Epithelial cell of esophagus (primary cell): ENCODE measurements at regions not wholly inside any gene's neighbourhood (a gene's known extent, or its start where the extent isn't known, plus 50 kb on each side); places are given as distances from the start of the nearest gene placed in this dataset.
A peak's percentile ranks its signal among the peaks of the same experiment; 100 is the strongest.

Experiments used
- DNase-seq: peaks from one replicate; pipeline ENCODE4 v3.0.0; 2010; ENCODE audit warnings: low read depth
- H3K4me3 ChIP-seq: 2 replicates; pipeline ENCODE4 v1.5.1; 2011; ENCODE audit warnings: mild to moderate bottlenecking, low read length, control low read depth
- TF ChIP-seq, protein P1 (sequence below): IDR thresholded peaks from 2 replicates; pipeline ENCODE4 v1.5.1; 2011; ENCODE audit warnings: low read depth, mild to moderate bottlenecking, low read length, control low read depth, inconsistent platforms; ENCODE audit not compliant: insufficient read depth; ENCODE audit errors: missing control alignments

DNA sequence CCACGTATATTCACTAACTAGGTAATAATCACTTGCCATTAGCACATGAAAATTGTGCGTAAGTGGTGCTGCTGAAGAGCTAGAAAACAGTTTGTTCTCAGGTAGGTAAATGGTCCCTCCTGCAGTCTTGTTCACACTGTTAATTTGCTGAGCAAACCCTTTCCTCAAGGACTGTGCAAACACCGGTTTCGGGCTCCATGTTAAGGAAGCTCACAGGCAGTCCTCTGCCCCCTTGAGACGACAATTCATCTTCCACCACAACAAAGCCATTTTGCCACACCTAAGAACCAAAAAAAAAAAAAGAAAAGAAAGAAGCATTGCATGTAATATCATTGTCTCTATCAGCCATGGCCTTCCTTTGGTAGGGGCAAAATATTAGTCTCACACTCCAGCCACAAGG lies 193.9 kb downstream of the BCL11A start:
- DNase-seq, result no peak
- TF ChIP-seq, protein P1, sequence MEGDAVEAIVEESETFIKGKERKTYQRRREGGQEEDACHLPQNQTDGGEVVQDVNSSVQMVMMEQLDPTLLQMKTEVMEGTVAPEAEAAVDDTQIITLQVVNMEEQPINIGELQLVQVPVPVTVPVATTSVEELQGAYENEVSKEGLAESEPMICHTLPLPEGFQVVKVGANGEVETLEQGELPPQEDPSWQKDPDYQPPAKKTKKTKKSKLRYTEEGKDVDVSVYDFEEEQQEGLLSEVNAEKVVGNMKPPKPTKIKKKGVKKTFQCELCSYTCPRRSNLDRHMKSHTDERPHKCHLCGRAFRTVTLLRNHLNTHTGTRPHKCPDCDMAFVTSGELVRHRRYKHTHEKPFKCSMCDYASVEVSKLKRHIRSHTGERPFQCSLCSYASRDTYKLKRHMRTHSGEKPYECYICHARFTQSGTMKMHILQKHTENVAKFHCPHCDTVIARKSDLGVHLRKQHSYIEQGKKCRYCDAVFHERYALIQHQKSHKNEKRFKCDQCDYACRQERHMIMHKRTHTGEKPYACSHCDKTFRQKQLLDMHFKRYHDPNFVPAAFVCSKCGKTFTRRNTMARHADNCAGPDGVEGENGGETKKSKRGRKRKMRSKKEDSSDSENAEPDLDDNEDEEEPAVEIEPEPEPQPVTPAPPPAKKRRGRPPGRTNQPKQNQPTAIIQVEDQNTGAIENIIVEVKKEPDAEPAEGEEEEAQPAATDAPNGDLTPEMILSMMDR, result no peak
- no peak overlapping the region for H3K4me3 ChIP-seq

DNA sequence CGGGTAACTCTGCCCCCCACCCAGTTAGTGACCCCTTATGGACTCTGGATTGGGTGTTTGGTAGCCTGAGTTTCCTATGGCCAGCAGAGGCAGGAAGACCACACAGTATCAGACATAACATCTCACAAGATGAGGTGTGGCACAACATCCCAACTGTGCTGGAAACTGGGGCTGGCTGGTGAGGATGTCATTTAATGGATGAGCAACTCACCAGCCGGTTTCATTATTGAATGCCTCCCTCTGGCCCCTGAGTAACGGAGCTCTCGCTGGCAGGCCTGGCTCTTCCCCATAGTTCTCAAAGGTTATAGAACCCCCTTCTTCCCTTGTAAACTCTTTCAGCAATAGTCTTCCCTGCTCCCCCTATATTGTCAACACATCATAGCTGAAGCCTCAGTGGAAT lies 195.0 kb downstream of the BCL11A start:
- TF ChIP-seq, protein P1, result no peak
- no peak for DNase-seq
- no peak overlapping the region for H3K4me3 ChIP-seq

DNA sequence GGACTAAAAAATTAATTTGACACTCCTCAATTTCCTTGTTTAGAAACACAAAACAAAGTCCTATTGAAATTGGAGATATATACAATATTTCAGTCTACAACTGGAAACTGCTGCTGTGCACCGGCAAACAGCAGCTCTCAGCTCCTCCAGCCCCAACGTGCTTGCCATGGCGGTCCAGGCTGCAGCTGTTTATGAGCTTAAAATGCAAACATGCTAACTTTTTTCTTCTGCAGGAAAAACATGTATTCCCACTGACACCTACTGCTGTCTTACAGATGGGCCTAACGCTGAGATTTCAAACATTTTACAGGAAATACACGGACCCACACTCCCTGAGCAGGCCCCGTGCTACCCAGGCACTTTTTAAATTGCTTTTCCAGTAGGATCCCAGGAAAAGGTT lies 195.5 kb downstream of the BCL11A start:
- no peak overlapping the region for H3K4me3 ChIP-seq
- TF ChIP-seq, protein P1, result no peak
- no peak for DNase-seq

DNA sequence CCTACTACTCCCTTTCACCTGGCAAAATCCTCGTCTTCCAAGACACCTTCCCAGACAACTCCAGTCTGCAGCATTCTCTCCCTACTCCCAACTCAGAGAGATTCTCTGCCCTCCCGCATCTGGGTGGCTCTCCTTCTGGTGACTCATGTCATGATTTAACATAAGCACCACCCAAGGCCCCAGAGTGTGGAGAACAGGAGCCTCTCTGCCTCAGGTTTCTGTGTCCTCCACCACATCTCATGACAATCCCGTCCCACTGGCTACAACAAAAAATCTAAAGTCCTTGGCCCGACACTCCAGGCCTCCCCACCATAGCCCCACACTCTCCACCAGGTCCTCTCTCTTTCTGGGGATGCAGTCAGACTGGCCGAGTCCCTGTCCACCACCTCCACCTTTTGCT lies 197.1 kb downstream of the BCL11A start:
- TF ChIP-seq, protein P1, result no peak
- DNase-seq, result peak; percentile 57
- H3K4me3 ChIP-seq, result no peak overlapping the region

DNA sequence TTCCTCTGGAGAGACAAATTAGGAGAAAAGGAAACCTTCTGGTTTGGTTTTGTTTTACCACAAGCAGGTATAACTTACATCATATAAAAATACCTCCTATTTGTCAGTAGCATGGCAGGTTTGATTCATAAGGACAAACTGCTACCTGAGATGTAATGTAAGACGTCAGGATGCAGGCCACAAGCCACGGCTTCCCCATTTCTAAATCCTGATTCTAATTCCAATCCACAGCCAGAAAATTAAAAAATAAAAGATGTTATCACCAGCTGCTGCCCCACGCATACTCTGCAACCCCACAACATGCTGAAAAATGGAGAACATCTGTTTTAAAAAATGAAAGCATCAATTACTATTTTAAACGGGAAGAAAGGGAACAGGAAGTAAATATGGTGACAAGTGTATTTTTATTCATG lies 197.6 kb downstream of the BCL11A start:
- TF ChIP-seq, protein P1, result no peak
- no peak overlapping the region for H3K4me3 ChIP-seq
- no peak for DNase-seq

DNA sequence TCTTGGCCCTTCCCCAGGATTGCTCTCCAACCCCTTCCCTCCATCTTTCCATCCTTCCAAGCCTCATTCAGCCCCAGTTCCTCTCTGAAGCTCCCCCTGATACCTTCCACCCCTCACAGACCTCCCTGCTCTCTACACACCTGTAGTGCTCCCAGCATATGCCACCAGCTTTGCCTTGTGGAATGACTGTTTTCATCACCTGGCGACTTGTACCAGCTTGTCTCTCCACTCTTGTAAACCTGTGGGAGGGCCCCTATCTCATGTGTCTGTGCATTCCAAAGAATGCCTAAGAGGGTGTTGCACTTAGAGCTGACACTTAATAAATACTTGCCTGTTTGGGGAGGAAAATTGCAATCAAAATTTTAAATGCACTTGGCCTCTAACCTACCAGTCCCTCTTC lies 198.7 kb downstream of the BCL11A start:
- no peak overlapping the region for H3K4me3 ChIP-seq
- TF ChIP-seq, protein P1, result no peak
- DNase-seq, result peak; percentile 94

DNA sequence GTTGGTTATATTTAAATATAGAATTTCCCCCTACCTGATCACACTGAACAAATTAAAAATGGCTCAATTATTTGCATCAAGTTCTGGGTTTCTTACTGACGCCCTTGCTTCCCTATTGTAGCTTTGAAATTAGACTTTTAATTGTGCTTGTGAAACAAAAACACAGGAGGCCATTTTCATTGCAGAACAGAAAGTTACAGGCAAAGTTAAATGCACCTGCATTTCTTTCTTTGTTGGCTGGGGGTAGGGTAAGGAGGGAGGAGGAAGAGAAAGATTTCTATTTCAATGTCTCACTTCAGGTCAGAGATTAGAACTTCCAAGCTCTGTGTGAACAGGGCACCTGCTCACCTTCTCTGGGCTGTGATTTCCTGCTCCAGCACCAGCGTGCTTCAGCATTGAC lies 199.6 kb downstream of the BCL11A start:
- TF ChIP-seq, protein P1, result no peak
- no peak for DNase-seq
- no peak overlapping the region for H3K4me3 ChIP-seq
